ENCODE measurements at regions not wholly inside any gene's neighbourhood (a gene's known extent, or its start where the extent isn't known, plus 50 kb on each side); places are given as distances from the start of the nearest gene placed in this dataset.
"Not testable (repeated sequence)": the region's sequence is repeated elsewhere in the genome, so short reads cannot be mapped to it uniquely, and the experiment has no call there.

- TF ChIP-seq ZNF274 (IDR thresholded peaks at IDR 0.05; ENCODE audit: low read depth, low read length) (no peak), SUZ12 (IDR thresholded peaks at IDR 0.05; ENCODE audit: extremely low read depth, insufficient read depth, insufficient read length) (no peak)
- no peaks in the 10 kb centered on the region for H3K36me3 ChIP-seq (ENCODE audit: insufficient read depth, insufficient read length, low read length)
These were observed 202.8 kb downstream of the KDM5D start for GRCh38 chrY:19541475-19542306.

DNA sequence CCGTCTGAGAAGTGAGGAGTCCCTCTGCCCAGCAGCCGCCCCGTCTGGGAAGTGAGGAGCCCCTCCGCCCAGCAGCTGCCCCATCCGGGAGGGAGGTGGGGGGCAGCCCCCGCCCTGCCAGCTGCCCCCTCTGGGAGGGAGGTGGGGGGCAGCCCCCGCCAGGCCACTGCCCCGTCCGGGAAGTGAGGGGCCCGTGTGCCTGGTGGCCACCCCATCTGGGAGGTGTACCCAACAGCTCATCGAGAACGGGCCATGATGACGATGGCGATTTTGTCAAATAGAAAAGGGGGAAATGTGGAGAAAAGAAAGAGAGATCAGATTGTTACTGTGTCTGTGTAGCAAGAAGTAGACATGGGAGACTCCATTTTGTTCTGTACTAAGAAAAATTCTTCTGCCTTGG lies 208.8 kb downstream of the KDM5D start:
- H3K9me3 ChIP-seq (ENCODE audit: insufficient read depth, low read length); H3K36me3 ChIP-seq (ENCODE audit: insufficient read depth, insufficient read length, low read length); DNase-seq (ENCODE audit: low read depth, low spot score); H3K4me1 ChIP-seq (ENCODE audit: insufficient read depth, insufficient read length); H3K27me3 ChIP-seq (ENCODE audit: insufficient read depth, insufficient read length); H3K4me3 ChIP-seq (ENCODE audit: insufficient read length, low read depth); H3K9ac ChIP-seq (ENCODE audit: insufficient read length, low read depth): not testable (repeated sequence)

More at GRCh38 chrY:19541475-19542306, 202.8 kb downstream of the KDM5D start:
- Histone ChIP-seq H3K27me3 (ENCODE audit: insufficient read depth, insufficient read length) (no peaks in the 10 kb centered on the region), H3K9me3 (ENCODE audit: insufficient read depth, low read length) (no peaks in the 10 kb centered on the region), H3K9ac (ENCODE audit: insufficient read length, low read depth) (no peak overlapping the region), H3K4me1 (ENCODE audit: insufficient read depth, insufficient read length) (no peaks in the 10 kb centered on the region), H3K4me3 (ENCODE audit: insufficient read length, low read depth) (no peak overlapping the region)
- DNase-seq (ENCODE audit: low read depth, low spot score) = no peak

DNA sequence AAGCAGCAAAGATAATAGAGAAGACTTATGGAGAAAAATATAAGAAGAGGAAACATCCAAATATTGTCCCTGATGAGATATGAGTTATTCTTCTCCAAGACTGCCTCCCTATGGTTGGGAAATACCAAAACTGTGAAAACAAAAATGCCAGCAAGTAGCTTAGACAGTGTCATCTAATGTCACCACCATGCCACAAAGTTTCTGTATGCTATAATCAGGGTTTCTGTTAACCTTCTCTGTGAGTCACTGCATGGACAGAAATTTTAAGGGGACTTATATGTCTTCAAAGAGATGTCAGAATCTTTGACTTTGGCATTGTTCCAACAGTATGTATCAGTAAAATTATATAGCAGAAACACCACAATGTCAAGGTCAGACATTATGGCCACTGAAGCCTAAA lies 222.6 kb downstream of the KDM5D start:
- no peak for DNase-seq (ENCODE audit: low read depth, low spot score)
- H3K4me3 ChIP-seq (ENCODE audit: insufficient read length, low read depth) = no peak overlapping the region
- TF ChIP-seq ZNF274 (IDR thresholded peaks at IDR 0.05; ENCODE audit: low read depth, low read length) (no peak), SUZ12 (IDR thresholded peaks at IDR 0.05; ENCODE audit: extremely low read depth, insufficient read depth, insufficient read length) (no peak), YY1 (IDR thresholded peaks at IDR 0.05; ENCODE audit: insufficient read depth, insufficient read length) (no peak)
- H3K9me3 ChIP-seq (ENCODE audit: insufficient read depth, low read length) = no peaks in the 10 kb centered on the region
- H3K9ac ChIP-seq (ENCODE audit: insufficient read length, low read depth) = no peak overlapping the region
- H3K36me3 ChIP-seq (ENCODE audit: insufficient read depth, insufficient read length, low read length) = no peaks in the 10 kb centered on the region
- no peaks in the 10 kb centered on the region for H3K27me3 ChIP-seq (ENCODE audit: insufficient read depth, insufficient read length)
- no peaks in the 10 kb centered on the region for H3K4me1 ChIP-seq (ENCODE audit: insufficient read depth, insufficient read length)

GRCh38 chrY:19503092-19503449 lies 241.5 kb downstream of the KDM5D start:
- no peak overlapping the region for H3K4me3 ChIP-seq (ENCODE audit: insufficient read length, low read depth)
- H3K9me3 ChIP-seq (ENCODE audit: insufficient read depth, low read length) = no peaks in the 10 kb centered on the region
- no peak overlapping the region for H3K9ac ChIP-seq (ENCODE audit: insufficient read length, low read depth)
- H3K27me3 ChIP-seq (ENCODE audit: insufficient read depth, insufficient read length) = no peaks in the 10 kb centered on the region
- H3K36me3 ChIP-seq (ENCODE audit: insufficient read depth, insufficient read length, low read length) = no peaks in the 10 kb centered on the region
- no peak for DNase-seq (ENCODE audit: low read depth, low spot score)
- H3K4me1 ChIP-seq (ENCODE audit: insufficient read depth, insufficient read length) = no peaks in the 10 kb centered on the region
- TF ChIP-seq SUZ12 (IDR thresholded peaks at IDR 0.05; ENCODE audit: extremely low read depth, insufficient read depth, insufficient read length) (no peak), ZNF274 (IDR thresholded peaks at IDR 0.05; ENCODE audit: low read depth, low read length) (no peak), YY1 (IDR thresholded peaks at IDR 0.05; ENCODE audit: insufficient read depth, insufficient read length) (no peak)

GRCh38 chrY:19502169-19503091 lies 242.1 kb downstream of the KDM5D start:
- DNase-seq (ENCODE audit: low read depth, low spot score) = no peak
- no peaks in the 10 kb centered on the region for H3K27me3 ChIP-seq (ENCODE audit: insufficient read depth, insufficient read length)
- no peaks in the 10 kb centered on the region for H3K4me1 ChIP-seq (ENCODE audit: insufficient read depth, insufficient read length)
- no peak for TF ChIP-seq YY1 (IDR thresholded peaks at IDR 0.05; ENCODE audit: insufficient read depth, insufficient read length)
- no peak for TF ChIP-seq ZNF274 (IDR thresholded peaks at IDR 0.05; ENCODE audit: low read depth, low read length)
- no peak for TF ChIP-seq SUZ12 (IDR thresholded peaks at IDR 0.05; ENCODE audit: extremely low read depth, insufficient read depth, insufficient read length)
- H3K9me3 ChIP-seq (ENCODE audit: insufficient read depth, low read length) = no peaks in the 10 kb centered on the region
- no peak overlapping the region for H3K4me3 ChIP-seq (ENCODE audit: insufficient read length, low read depth)
- no peak overlapping the region for H3K9ac ChIP-seq (ENCODE audit: insufficient read length, low read depth)
- no peaks in the 10 kb centered on the region for H3K36me3 ChIP-seq (ENCODE audit: insufficient read depth, insufficient read length, low read length)

DNA sequence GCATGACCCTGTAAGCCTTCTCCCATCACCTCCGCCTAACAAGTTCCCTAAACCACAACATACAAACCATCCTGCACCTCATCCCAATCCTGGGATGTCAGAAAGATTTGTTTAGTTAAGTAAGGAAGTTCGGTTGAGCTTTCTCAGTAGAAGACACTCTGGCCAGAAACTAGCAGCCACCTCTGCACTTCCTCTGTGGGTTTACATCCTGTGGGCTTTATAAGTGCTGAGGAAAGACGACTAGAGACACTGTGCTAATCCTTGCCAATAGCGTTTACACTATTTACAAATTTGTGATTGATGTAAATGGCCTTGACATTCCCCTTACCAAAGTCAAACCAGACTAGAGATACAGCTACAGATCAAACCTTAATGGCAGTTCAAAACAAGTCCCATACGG lies 246.0 kb downstream of the KDM5D start:
- H3K4me3 ChIP-seq (ENCODE audit: insufficient read length, low read depth) = no peak overlapping the region
- no peaks in the 10 kb centered on the region for H3K27me3 ChIP-seq (ENCODE audit: insufficient read depth, insufficient read length)
- H3K36me3 ChIP-seq (ENCODE audit: insufficient read depth, insufficient read length, low read length) = no peaks in the 10 kb centered on the region
- DNase-seq (ENCODE audit: low read depth, low spot score) = no peak
- H3K9ac ChIP-seq (ENCODE audit: insufficient read length, low read depth) = no peak overlapping the region
- H3K9me3 ChIP-seq (ENCODE audit: insufficient read depth, low read length) = no peaks in the 10 kb centered on the region
- TF ChIP-seq SUZ12 (IDR thresholded peaks at IDR 0.05; ENCODE audit: extremely low read depth, insufficient read depth, insufficient read length) (no peak), YY1 (IDR thresholded peaks at IDR 0.05; ENCODE audit: insufficient read depth, insufficient read length) (no peak), ZNF274 (IDR thresholded peaks at IDR 0.05; ENCODE audit: low read depth, low read length) (no peak)
- H3K4me1 ChIP-seq (ENCODE audit: insufficient read depth, insufficient read length) = no peaks in the 10 kb centered on the region

- Histone ChIP-seq H3K9me3 (ENCODE audit: insufficient read depth, low read length) (no peaks in the 10 kb centered on the region), H3K4me1 (ENCODE audit: insufficient read depth, insufficient read length) (no peaks in the 10 kb centered on the region), H3K4me3 (ENCODE audit: insufficient read length, low read depth) (no peak overlapping the region), H3K36me3 (ENCODE audit: insufficient read depth, insufficient read length, low read length) (no peaks in the 10 kb centered on the region), H3K27me3 (ENCODE audit: insufficient read depth, insufficient read length) (no peaks in the 10 kb centered on the region), H3K9ac (ENCODE audit: insufficient read length, low read depth) (no peak overlapping the region)
- TF ChIP-seq YY1 (IDR thresholded peaks at IDR 0.05; ENCODE audit: insufficient read depth, insufficient read length) = no peak
- TF ChIP-seq ZNF274 (IDR thresholded peaks at IDR 0.05; ENCODE audit: low read depth, low read length) = no peak
- TF ChIP-seq SUZ12 (IDR thresholded peaks at IDR 0.05; ENCODE audit: extremely low read depth, insufficient read depth, insufficient read length) = no peak
- no peak for DNase-seq (ENCODE audit: low read depth, low spot score)
These were observed 257.0 kb downstream of the KDM5D start for GRCh38 chrY:19487494-19487893.
